HepG2 (cell line): ENCODE measurements at regions not wholly inside any gene's neighbourhood (a gene's known extent, or its start where the extent isn't known, plus 50 kb on each side); places are given as distances from the start of the nearest gene placed in this dataset.

Experiments used
- ATAC-seq: fragments of 200-7000 bp; cut with Tn5 transposase; 3 replicates; pipeline ENCODE4 v1.9.1; 2020; ENCODE audit warnings: mild to moderate bottlenecking, moderate library complexity
- BruUV-seq: library from RNA; stranded (reverse); fragments of 400-500 nt; replicated peaks from 2 replicates; lab custom pipeline; 2021; lab: Mats Ljungman, UMichigan
- CTCF ChIA-PET: fragments of 300-600 bp; formaldehyde crosslinking; extraction: SDS; loops from one replicate; lab custom pipeline; 2021; ENCODE audit warnings: low total read pairs, inconsistent platforms, low intra/inter-chr PET ratio; lab: Yijun Ruan, JAX
- POLR2A ChIA-PET: fragments of 350-600 bp; sonication (Branson Sonifier 250); formaldehyde crosslinking; loops from one replicate; lab custom pipeline; 2020; ENCODE audit warnings: antibody characterized with exemption, inconsistent platforms; lab: Yijun Ruan, JAX
- DNase-seq: peaks from one replicate; pipeline ENCODE4 v3.0.0-alpha.2; 2015; ENCODE audit warnings: low spot score
- FAIRE-seq: peaks from 3 replicates; lab custom pipeline; 2011; peaks lifted over from hg19 to GRCh38; lab: Jason Lieb, UNC
- H2AFZ ChIP-seq: one replicate; pipeline ENCODE4 v1.6.1; 2011; ENCODE audit warnings: low read length, inconsistent platforms
- H3K27ac ChIP-seq: fragments of 300-600 bp; 3 replicates; pipeline ENCODE4 v1.8.0; 2011; ENCODE audit warnings: mixed run types, mild to moderate bottlenecking, mixed read lengths, low read length, inconsistent platforms; ENCODE audit not compliant: insufficient read depth; ENCODE audit errors: extremely low read length
- H3K27me3 ChIP-seq, 2 experiments: fragments of 200-600 bp in 1 of 2; 2 replicates in 1 of 2; 3 replicates in 1 of 2; pipeline versions ENCODE4 v1.6.0 to v1.8.0; 2011; ENCODE audit warnings: low read length in 2 of 2, mild to moderate bottlenecking in 2 of 2, moderate library complexity in 2 of 2, inconsistent platforms in 1 of 2; ENCODE audit not compliant: insufficient read depth in 2 of 2, control insufficient read depth in 1 of 2
- H3K36me3 ChIP-seq, 2 experiments: fragments of 200-600 bp in 1 of 2; replicated peaks in 1 of 2; 2 replicates in 1 of 2; 3 replicates in 1 of 2; pipeline versions ENCODE4 v1.5.1 to v1.8.0; 2011; ENCODE audit warnings: low read length in 2 of 2, inconsistent platforms in 1 of 2; ENCODE audit not compliant: insufficient read depth in 2 of 2, control insufficient read depth in 1 of 2
- H3K4me1 ChIP-seq: 2 replicates; pipeline ENCODE4 v1.5.1; 2012; ENCODE audit warnings: low read length, inconsistent platforms; ENCODE audit not compliant: insufficient read depth
- H3K4me2 ChIP-seq: 2 replicates; pipeline ENCODE4 v1.6.0; 2011; ENCODE audit warnings: low read depth, low read length, inconsistent platforms
- H3K4me3 ChIP-seq, 3 experiments: fragments of 200-600 bp in 1 of 3; sonication (generic), shearing (Covaris generic) in 1 of 3; replicated peaks in 1 of 3; 2 replicates each; pipeline ENCODE4 v1.5.1; 2011 to 2016; ENCODE audit warnings: low read length in 3 of 3, inconsistent platforms in 2 of 3, low read depth in 2 of 3, mild to moderate bottlenecking in 2 of 3, control low read depth in 1 of 3, mixed read lengths in 1 of 3; ENCODE audit not compliant: insufficient read depth in 1 of 3
- H3K79me2 ChIP-seq: one replicate; pipeline ENCODE4 v1.6.1; 2011; ENCODE audit warnings: low read length, inconsistent platforms; ENCODE audit not compliant: insufficient read depth
- H3K9ac ChIP-seq: 2 replicates; pipeline ENCODE4 v1.6.0; 2011; ENCODE audit warnings: mild to moderate bottlenecking, low read depth, low read length, inconsistent platforms; ENCODE audit not compliant: insufficient read depth
- H3K9me3 ChIP-seq: 2 replicates; pipeline ENCODE4 v1.5.1; 2012; ENCODE audit warnings: mild to moderate bottlenecking, low read length
- H4K20me1 ChIP-seq: 2 replicates; pipeline ENCODE4 v1.6.0; 2011; ENCODE audit warnings: inconsistent platforms, mild to moderate bottlenecking, low read length, moderate library complexity; ENCODE audit not compliant: insufficient read depth
- EHMT2 ChIP-seq: fragments of 200-600 bp; sonication (generic); IDR thresholded peaks from 2 replicates; pipeline ENCODE4 v1.7.0; 2017; ENCODE audit warnings: antibody characterized with exemption, low read depth, low read length, borderline replicate concordance
- GABPA ChIP-seq, 2 experiments: IDR thresholded peaks; 2 replicates each; pipeline ENCODE4 v1.6.1; 2011 to 2016; ENCODE audit warnings: low read depth in 2 of 2, low read length in 1 of 2, missing biosample characterization in 1 of 2, missing genetic modification characterization in 1 of 2
- TCF12 ChIP-seq, 2 experiments: fragments of 450-650 bp in 1 of 2; sonication (generic) in 1 of 2; formaldehyde crosslinking in 1 of 2; IDR thresholded peaks; 2 replicates each; pipeline versions ENCODE4 v1.6.1 to v1.8.0; 2017 to 2022; ENCODE audit warnings: antibody characterized with exemption in 1 of 2, mild to moderate bottlenecking in 1 of 2, missing genetic modification reagents in 1 of 2, moderate library complexity in 1 of 2
- TSC22D2 ChIP-seq: sonication (generic); formaldehyde crosslinking; IDR thresholded peaks from 2 replicates; pipeline ENCODE4 v1.5.1; 2020; ENCODE audit warnings: missing genetic modification reagents, mild to moderate bottlenecking, borderline replicate concordance
- ZNF407 ChIP-seq: sonication (generic); formaldehyde crosslinking; IDR thresholded peaks from one replicate; pipeline ENCODE4 v1.5.1; 2020; ENCODE audit warnings: mild to moderate bottlenecking, missing genetic modification reagents; ENCODE audit errors: not compliant biosample characterization
- ZNF674 ChIP-seq: sonication (generic); formaldehyde crosslinking; IDR thresholded peaks from 2 replicates; pipeline ENCODE4 v1.5.0; 2020; ENCODE audit warnings: low read depth, mild to moderate bottlenecking, missing genetic modification reagents
- ZNF704 ChIP-seq: sonication (generic); formaldehyde crosslinking; IDR thresholded peaks from 2 replicates; pipeline ENCODE4 v1.8.1; 2023; ENCODE audit warnings: mild to moderate bottlenecking, inconsistent platforms, moderate library complexity, missing genetic modification reagents, borderline replicate concordance
- ZSCAN12 ChIP-seq: sonication (generic); formaldehyde crosslinking; IDR thresholded peaks from 2 replicates; pipeline ENCODE4 v1.9.0; 2021; ENCODE audit warnings: mild to moderate bottlenecking, missing genetic modification reagents
- ZSCAN31 ChIP-seq: sonication (generic); formaldehyde crosslinking; IDR thresholded peaks from 2 replicates; pipeline ENCODE4 v1.5.0; 2020; ENCODE audit warnings: low read depth, mild to moderate bottlenecking, missing genetic modification reagents
- WGBS: methylation state at CpG from one replicate; pipeline ENCODE4 v1.1.6; 2017; ENCODE audit warnings: low lambda C conversion rate; 5-methylcytosine and 5-hydroxymethylcytosine counted together
- in situ Hi-C: cut with HindIII; loops from 2 replicates; pipeline ENCODE4 v1.10.0; 2017; ENCODE audit warnings: low pct_unique_long_range_greater_than_20kb; ENCODE audit not compliant: extremely low pct_ligation_motif_present
- intact Hi-C: fragments of 100-400 bp; cut with micrococcal nuclease; formaldehyde crosslinking; loops from one replicate; pipeline ENCODE4 v1.10.0; 2022; ENCODE audit not compliant: unreplicated experiment

- intact Hi-C loops: no loop called here
These were observed 102.8 kb upstream of the CDK13 start for GRCh38 chr7:39847227-39847626.

More at GRCh38 chr7:39847227-39847626, 102.8 kb upstream of the CDK13 start:
- no peak overlapping the region for H3K4me2 ChIP-seq
- BruUV-seq: no TSS peak
- H3K27me3 ChIP-seq: no peaks in the 10 kb centered on the region
- no peak for ATAC-seq
- H3K79me2 ChIP-seq: no peaks in the 10 kb centered on the region
- H3K36me3 ChIP-seq: no peaks in the 10 kb centered on the region
- no peak overlapping the region for H3K27ac ChIP-seq
- H3K4me1 ChIP-seq: no peaks in the 10 kb centered on the region
- in situ Hi-C loops: no loop called here
- no peak for TF ChIP-seq EHMT2
- TF ChIP-seq ZNF674: no peak
- TF ChIP-seq ZNF704: no peak
- no peak for TF ChIP-seq ZSCAN12 (CRISPR knock-in tag)
- TF ChIP-seq TSC22D2 (CRISPR knock-in tag): no peak
- TF ChIP-seq TCF12 (IDR thresholded peaks at IDR 0.05): no peak
- TF ChIP-seq TCF12 (CRISPR knock-in tag; IDR thresholded peaks at IDR 0.05): no peak
- TF ChIP-seq ZSCAN31: no peak
- no peak for TF ChIP-seq ZNF407
- no peak for TF ChIP-seq GABPA (IDR thresholded peaks at IDR 0.05; ENCODE audit: low read depth, low read length)
- TF ChIP-seq GABPA (CRISPR knock-in tag; IDR thresholded peaks at IDR 0.05; ENCODE audit: low read depth): no peak
- TF ChIP-seq, all 625 proteins: peak for 0
- Histone ChIP-seq H3K9ac (no peak overlapping the region), H3K4me3 (no peak overlapping the region), H3K9me3 (no peaks in the 10 kb centered on the region), H4K20me1 (no peaks in the 10 kb centered on the region), H2AFZ (no peak overlapping the region)
- ChIA-PET POLR2A (no interaction called here), CTCF (no interaction called here)
- under 1% methylated on average over 5 of the region's 5 CpGs for WGBS
- DNase-seq (no peak), FAIRE-seq (no peak)
